ENCODE measurements at regions not wholly inside any gene's neighbourhood (a gene's known extent, or its start where the extent isn't known, plus 50 kb on each side); places are given as distances from the start of the nearest gene placed in this dataset.
"Not testable (repeated sequence)": the region's sequence is repeated elsewhere in the genome, so short reads cannot be mapped to it uniquely, and the experiment has no call there.

DNA sequence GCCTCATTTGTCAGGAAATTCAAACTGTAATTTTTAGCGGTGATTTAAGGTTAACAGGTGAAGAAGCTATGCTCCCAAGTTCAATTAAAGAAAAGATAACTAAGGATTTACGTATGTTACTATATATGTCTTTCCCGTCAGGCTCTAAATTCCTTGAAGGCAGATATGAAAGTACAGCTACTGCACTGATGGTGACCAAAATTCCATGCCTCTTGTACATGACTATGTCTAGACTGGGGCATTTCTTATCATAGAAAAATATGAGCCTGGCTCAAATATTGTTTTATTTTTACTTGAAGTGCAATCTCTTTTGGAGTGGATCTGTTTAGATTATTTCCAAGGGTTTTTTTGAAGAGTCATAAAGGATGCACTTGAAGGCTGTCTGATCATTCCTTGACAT is 647.1 kb upstream of the KCNMB2 start:
- DNase-seq: no peak

DNA sequence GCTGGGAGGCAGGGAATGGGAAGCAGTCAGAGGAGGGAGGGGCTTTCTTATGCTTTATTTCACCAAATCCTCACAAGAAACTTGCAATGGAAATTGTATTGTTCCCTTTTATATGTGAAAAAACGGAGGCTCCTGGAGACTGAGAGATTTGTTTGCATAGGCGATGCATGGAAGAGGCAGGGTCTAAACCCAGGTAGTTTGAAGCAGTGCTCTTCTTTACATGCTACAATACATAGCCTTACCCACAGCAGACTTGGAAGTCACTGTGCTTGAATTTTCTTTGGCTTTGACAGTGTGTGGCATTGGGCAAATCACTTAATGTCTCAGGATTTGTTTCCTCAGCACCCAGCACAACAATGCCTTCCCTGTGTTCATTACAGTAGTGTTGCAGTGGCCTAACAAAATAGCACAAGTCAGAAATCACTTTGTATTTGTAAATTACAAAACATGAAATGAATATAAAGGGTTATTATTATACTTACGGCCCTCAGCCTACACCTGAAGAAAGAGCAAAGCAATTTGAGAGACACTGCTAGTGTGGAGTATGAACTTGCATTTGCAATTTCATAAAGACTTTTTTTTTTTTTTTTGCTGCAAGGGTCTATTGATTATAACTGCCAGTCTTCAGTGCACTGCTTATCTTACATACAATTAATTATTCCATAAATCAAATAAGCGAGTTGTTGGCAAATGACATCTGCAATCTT is 646.4 kb upstream of the KCNMB2 start:
- DNase-seq: no peak

DNA sequence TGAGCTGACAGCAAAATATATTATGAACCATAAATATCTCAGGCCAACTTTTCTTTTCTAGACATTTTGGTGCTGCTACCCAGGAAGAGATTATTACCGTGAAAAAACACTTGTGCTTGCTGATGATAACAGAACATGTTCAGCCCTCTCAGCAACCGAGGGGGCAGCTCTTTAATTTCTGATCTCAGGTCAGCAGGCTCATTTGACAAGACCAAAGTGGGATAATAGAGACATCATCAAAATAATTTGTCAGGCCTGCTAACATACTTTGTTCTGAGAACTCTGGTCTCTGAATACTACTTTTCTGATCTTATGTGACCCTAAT is 645.9 kb upstream of the KCNMB2 start:
- no peak for DNase-seq

GRCh38 chr3:177891569-177891968 is 644.7 kb upstream of the KCNMB2 start:
- not testable (repeated sequence) for DNase-seq

GRCh38 chr3:177893331-177893730 is 642.9 kb upstream of the KCNMB2 start:
- no peak for DNase-seq

DNA sequence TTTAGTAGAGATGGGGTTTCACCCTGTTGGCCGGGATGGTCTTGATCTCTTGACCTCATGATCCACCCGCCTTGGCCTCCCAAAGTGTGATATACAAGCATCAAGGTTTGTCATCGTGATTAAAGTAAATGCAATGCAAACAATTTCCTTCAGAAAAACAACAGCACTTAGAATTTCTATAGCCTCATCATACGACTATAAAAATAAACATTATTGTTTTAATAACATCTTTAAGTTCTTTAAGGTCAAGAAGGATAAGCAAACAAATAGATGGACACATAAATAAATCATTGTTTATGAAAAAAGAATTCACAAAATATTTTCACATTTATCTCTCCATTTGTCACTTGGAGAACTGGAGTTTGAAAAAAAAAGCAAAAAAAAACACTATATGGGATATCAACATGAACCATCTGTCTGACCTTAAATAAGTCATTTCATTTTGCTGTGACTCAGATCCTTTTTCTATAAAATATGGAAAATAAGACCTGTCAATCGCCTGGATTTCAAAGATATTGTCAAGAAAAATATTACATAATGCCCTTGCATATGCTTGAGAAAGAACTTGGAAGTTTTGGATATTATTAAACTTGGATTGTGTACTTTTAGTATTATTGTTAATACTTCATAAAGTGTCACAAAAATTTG is 642.0 kb upstream of the KCNMB2 start:
- no peak for DNase-seq

GRCh38 chr3:177898185-177898584 is 638.1 kb upstream of the KCNMB2 start:
- DNase-seq: no peak

GRCh38 chr3:177899275-177900067 is 636.8 kb upstream of the KCNMB2 start:
- no peak for DNase-seq

DNA sequence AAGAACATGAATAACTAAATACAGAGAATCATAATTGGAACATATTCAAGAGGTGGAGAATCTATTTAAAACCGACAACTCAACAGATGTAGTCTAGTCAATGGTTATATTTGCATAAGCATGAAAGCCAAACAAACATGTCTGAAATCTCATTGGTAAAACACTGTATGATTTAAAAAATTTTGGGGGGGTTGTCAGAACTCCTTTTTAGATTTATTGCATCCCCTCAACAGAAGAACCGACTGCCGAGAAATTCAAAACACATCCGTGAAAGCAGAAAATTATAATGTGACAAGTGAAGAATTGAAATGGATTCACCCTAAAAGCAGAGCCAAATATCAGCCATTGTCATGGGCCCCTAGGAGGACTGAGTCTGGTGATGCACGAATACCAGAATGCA is 633.4 kb upstream of the KCNMB2 start:
- no peak for DNase-seq

DNA sequence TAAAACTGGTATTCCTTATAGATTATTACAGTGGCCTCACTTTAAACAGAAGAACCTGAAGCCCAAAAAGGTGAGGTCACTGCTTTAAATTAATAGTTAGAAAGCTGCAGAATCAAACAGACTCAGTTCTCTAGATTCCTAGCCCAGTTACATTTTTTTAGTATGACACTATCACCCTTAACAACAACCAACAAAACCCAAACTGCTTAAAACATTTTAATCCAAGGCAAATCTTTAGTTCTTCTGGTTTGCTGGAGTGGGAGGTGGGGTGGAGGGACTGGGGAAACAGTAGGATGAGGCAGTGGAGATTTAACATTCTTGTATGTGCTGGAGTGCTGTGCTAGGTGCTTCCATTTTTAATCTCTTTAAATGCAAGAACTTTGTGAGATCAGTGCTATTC is 631.6 kb upstream of the KCNMB2 start:
- DNase-seq: no peak

DNA sequence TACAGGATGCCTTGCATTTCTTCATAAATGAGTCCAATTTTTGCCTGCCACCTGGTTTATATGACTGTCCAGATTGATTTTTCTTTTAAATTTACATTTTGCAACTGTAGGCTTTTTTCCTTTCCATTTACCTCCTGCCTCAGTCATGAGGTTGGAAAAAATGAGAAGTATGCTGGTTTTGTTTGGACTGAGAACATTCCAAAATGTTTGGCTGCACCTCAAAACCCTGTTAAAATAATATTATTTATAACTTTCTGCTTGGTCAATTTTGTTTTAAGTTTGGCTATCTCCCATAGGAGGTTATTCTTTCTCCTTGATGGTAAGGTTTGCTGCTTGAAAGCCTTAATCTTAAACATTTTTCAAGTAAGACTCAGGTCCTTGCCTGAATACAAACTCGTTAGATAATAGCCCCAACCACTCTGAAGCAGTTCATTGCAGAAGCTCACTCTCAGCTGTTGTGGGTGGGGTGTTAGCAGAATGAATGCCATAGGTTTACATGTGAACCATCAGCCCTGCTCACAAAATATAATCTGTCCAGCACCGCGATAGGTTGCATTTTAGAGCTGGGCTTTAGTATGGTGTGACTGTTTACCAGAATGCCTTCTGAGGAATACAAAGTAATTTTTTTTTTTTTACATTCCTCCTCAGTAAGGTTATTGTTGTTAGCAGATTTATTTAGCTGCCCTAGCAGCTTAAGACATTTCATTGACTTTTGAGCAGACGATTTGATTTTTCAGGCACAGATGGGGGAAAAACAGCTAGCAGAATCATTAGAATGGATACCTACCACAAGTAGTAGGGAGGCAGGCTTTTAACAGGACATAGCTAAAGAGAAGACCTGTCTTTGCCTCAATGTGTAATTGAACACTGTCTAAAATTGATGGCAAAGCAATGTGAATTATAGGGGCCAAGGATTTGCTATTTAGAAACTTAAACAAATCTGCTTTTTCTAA is 630.8 kb upstream of the KCNMB2 start:
- DNase-seq: no peak

DNA sequence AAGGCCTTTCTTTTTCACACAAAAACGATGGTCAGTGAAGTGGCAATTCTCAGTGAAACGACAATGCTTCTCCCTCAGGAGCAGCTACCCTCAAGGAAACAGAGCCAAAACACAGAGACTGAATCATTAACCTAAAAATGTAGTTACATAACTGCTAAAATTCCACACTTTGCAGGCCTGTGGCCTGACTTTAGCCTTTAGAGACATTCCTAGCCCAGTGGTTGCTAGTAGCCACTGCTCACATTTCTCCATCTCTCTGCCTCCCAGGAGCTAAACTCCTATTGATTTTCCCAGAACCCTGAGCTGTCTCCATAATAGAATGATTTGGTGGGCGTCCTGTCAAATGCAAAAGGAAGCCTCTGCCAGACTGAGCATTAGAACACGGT is 630.1 kb upstream of the KCNMB2 start:
- no peak for DNase-seq

DNA sequence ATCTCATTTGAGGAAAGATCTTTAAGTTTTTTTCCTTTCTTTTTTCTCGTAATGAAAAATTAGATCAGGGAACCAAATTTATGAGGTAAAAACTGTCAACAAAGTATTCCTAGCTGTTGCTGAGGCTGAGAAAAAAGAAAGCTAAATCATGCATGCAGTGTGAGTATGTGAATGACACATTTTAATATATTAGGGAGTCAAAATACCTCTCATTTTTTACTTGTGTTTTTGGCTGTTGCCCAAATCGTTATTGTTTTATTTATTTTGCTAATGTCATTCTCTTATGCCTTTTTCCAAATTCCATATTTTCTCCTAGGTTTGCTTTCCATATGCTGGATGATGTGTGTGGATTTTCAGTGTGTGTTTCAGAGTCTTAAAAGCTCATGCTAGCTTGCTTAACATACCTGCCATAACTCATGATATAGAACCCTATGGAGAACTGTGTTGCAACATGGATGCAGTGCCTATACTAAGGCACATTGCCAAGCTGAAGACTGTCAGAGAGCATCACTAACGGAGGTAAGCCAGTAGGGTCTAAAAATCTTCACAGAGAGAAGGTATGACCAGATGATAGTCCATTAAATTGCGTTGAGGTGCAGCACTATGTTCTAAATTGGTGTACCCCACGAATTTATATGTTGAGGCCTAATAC is 629.5 kb upstream of the KCNMB2 start:
- DNase-seq: no peak

- not testable (repeated sequence) for DNase-seq
Observed at GRCh38 chr3:177909530-177909929, 626.7 kb upstream of the KCNMB2 start.

- DNase-seq: no peak
Observed at GRCh38 chr3:177914224-177914623, 622.0 kb upstream of the KCNMB2 start.

GRCh38 chr3:177916461-177916860 is 619.8 kb upstream of the KCNMB2 start:
- no peak for DNase-seq

- DNase-seq: no peak
Observed at GRCh38 chr3:177917234-177917861, 618.9 kb upstream of the KCNMB2 start.

DNA sequence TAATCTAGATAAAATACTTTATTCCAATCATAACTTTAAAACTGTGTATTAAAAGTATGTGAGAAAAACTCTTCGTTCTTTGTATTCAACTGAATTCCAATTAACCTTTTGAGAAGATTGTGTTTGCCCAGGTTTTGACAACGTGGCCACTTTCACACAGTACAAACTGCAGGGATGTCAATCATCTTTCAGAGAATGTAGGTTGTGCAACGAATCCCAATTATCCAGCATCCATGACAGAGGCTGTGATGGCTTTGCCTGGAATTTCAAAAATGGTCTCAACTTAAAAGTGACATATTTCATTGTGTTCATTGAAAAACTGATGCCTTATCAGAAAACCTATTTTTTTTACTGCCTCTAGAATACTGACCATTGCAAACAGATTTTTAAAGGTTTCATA is 615.1 kb upstream of the KCNMB2 start:
- no peak for DNase-seq

- no peak for DNase-seq
Observed at GRCh38 chr3:177924261-177924660, 612.0 kb upstream of the KCNMB2 start.

DNA sequence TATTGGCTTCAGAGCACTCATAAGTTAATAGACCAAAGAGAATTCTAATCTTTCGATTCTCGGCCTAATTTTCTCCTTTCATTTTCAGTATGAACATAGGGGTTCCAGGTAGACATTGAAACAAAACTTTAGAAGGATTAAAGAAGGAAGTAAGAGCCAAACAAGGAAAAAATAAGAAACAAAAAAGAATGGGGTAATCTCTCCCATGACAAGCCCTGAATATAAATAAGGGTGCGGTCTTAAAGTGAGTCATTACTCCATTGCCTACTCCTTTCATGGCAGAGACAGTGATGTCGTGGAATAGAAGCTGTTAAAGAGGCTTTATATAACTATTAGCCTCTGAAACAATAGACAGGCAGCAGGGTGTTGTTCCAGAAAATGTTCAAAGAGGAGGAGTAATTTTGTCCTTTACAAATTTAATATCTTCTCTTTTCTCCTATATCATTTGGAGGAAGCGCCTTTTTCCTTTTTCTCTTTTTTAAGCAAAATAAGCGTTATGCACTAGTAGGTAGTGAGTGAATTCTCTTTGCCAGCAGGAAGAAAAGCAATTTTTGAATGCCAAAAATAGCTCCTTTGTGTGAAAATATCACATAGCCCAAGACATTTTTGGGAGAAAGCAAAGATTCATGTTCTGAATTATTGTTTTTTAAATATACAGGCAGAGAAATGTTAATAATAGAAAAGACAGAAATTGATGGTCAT is 607.9 kb upstream of the KCNMB2 start:
- no peak for DNase-seq

DNA sequence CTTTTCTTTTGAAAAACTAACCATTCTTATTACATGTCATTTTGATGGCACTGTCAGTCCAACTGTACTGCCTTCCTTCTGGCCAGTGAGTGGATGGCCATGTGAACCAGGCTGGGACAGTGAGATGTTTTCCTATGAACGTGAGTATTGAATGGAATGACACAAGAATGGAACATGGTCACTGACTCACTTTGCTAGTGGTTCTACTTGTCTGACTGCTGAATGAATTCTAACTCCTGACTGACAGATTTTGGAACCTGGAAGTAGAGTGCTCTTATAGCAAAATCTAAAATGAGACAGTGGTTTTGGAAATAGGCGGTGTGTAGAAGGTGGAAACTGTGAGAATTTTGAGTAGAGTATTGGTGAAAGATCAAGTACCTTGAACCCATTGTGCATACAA is 606.9 kb upstream of the KCNMB2 start:
- no peak for DNase-seq

Data from stimulated activated CD4-positive, alpha-beta T cell treated with anti-CD3 and anti-CD28 coated beads, Interleukin-4, amount 100 ng/mL, for 4 hours (primary cell).